ENCODE measurements at regions not wholly inside any gene's neighbourhood (a gene's known extent, or its start where the extent isn't known, plus 50 kb on each side); places are given as distances from the start of the nearest gene placed in this dataset.

GRCh38 chr14:101027291-101027690, 123.8 kb upstream of the RTL1 start:
- DNase-seq: no peak

- no peak for DNase-seq
Measured at GRCh38 chr14:101027966-101028365, 124.4 kb upstream of the RTL1 start.

GRCh38 chr14:101028971-101029667, 125.6 kb upstream of the RTL1 start:
- DNase-seq: peak; percentile 78

GRCh38 chr14:101029668-101030290, 126.3 kb upstream of the RTL1 start:
- DNase-seq: no peak

- DNase-seq: no peak
Measured at GRCh38 chr14:101030586-101030985, 127.1 kb upstream of the RTL1 start.

- DNase-seq: no peak
Measured at GRCh38 chr14:101031186-101031585, 127.7 kb upstream of the RTL1 start.

GRCh38 chr14:101031721-101032120, 128.2 kb upstream of the RTL1 start:
- no peak for DNase-seq

GRCh38 chr14:101032433-101032832, 128.9 kb upstream of the RTL1 start:
- no peak for DNase-seq

GRCh38 chr14:101033006-101033405, 129.5 kb upstream of the RTL1 start:
- no peak for DNase-seq

GRCh38 chr14:101033446-101034165, 130.1 kb upstream of the RTL1 start:
- DNase-seq: no peak

GRCh38 chr14:101034986-101035385, 131.5 kb upstream of the RTL1 start:
- no peak for DNase-seq

- DNase-seq: peak; percentile 9
Measured at GRCh38 chr14:101035466-101036225, 132.1 kb upstream of the RTL1 start.

- DNase-seq: no peak
Measured at GRCh38 chr14:101037021-101037817, 133.7 kb upstream of the RTL1 start.

- DNase-seq: no peak
Measured at GRCh38 chr14:101039031-101039754, 135.7 kb upstream of the RTL1 start.

- DNase-seq: no peak
Measured at GRCh38 chr14:101039755-101040138, 136.2 kb upstream of the RTL1 start.

- DNase-seq: no peak
Measured at GRCh38 chr14:101040538-101041442, 137.3 kb upstream of the RTL1 start.

- no peak for DNase-seq
Measured at GRCh38 chr14:101043891-101044290, 140.4 kb upstream of the RTL1 start.

GRCh38 chr14:101044741-101045140, 141.2 kb upstream of the RTL1 start:
- DNase-seq: no peak

GRCh38 chr14:101045511-101045910, 142.0 kb upstream of the RTL1 start:
- DNase-seq: no peak

GRCh38 chr14:101046071-101046470, 142.5 kb upstream of the RTL1 start:
- DNase-seq: no peak

- no peak for DNase-seq
Measured at GRCh38 chr14:101047326-101047725, 143.8 kb upstream of the RTL1 start.

Data from NCI-H2171 (cell line).